ENCODE measurements at regions not wholly inside any gene's neighbourhood (a gene's known extent, or its start where the extent isn't known, plus 50 kb on each side); places are given as distances from the start of the nearest gene placed in this dataset.

DNA sequence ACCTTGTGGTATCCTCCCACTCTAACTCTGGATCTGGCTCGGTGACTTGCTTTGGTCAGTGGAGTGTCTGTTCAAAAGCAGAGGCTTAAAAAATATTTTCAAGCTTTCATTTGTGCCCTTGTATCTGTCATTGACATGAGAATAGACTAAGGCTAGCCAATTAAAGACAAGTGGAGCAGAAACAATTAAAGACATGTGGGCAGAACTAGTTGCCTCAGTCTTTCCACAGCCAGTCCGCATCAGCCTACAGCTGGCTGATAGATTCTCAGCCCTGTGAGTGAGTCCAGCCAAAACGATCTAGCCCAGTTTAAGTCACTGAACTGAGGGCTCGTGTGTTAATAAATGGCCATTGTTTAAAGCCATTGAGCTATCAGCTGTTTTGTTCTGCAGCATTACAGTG is 185.2 kb upstream of the DGKB start:
- DNase-seq (ENCODE audit: low read depth) = no peak

DNA sequence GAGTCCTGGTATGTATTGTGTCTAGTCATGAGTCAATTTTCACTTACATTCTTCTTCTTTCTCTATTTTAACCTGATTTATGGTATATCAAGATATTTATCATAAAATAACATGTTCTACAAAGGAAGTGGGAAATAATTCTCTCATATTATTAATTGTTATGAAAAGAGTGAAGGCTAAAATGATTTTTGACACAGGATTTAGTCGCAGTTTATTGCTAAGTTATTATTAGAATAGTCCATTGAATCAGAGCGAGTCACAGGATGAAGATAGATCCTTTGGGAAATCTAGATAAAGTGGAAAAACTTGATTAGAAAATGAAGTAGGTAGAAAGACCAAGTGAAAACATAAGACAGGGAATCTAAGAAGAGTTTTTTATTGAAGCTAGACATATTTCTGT is 184.3 kb upstream of the DGKB start:
- no peak overlapping the region for H3K4me3 ChIP-seq (ENCODE audit: low read depth, low read length)
- no peak for DNase-seq (ENCODE audit: low read depth)
- TF ChIP-seq, protein P1, sequence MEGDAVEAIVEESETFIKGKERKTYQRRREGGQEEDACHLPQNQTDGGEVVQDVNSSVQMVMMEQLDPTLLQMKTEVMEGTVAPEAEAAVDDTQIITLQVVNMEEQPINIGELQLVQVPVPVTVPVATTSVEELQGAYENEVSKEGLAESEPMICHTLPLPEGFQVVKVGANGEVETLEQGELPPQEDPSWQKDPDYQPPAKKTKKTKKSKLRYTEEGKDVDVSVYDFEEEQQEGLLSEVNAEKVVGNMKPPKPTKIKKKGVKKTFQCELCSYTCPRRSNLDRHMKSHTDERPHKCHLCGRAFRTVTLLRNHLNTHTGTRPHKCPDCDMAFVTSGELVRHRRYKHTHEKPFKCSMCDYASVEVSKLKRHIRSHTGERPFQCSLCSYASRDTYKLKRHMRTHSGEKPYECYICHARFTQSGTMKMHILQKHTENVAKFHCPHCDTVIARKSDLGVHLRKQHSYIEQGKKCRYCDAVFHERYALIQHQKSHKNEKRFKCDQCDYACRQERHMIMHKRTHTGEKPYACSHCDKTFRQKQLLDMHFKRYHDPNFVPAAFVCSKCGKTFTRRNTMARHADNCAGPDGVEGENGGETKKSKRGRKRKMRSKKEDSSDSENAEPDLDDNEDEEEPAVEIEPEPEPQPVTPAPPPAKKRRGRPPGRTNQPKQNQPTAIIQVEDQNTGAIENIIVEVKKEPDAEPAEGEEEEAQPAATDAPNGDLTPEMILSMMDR (IDR thresholded peaks at IDR 0.05; ENCODE audit: insufficient read depth, low read depth, low read length) = no peak

More for the DNA sequence above, 185.2 kb upstream of the DGKB start:
- TF ChIP-seq, protein P1 (IDR thresholded peaks at IDR 0.05; ENCODE audit: insufficient read depth, low read depth, low read length) = no peak
- H3K4me3 ChIP-seq (ENCODE audit: low read depth, low read length) = no peak overlapping the region

DNA sequence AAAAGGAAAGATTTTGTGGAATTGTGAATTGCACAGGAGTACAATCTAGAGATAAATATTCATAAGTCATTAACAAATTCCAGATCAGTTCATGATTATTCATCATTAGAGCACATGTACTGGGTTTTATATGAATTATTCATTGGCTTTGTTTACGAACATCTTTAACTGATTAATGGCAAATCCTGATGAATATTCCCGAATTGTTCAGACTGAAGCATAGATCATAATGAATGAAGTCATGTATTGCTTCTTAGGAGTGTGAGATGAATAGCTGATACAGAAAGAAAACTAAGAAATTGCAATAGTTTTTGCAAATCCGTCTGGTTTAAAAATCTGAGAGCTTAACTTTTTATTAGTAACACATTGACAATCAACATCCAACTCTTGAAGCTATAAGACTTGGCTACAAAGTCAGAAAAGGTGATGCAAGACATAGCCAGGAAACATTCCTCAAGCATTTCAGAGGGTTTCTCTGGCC is 183.6 kb upstream of the DGKB start:
- peak; percentile 0 for DNase-seq (ENCODE audit: low read depth)
- TF ChIP-seq, protein P1 (IDR thresholded peaks at IDR 0.05; ENCODE audit: insufficient read depth, low read depth, low read length) = no peak
- no peak overlapping the region for H3K4me3 ChIP-seq (ENCODE audit: low read depth, low read length)

DNA sequence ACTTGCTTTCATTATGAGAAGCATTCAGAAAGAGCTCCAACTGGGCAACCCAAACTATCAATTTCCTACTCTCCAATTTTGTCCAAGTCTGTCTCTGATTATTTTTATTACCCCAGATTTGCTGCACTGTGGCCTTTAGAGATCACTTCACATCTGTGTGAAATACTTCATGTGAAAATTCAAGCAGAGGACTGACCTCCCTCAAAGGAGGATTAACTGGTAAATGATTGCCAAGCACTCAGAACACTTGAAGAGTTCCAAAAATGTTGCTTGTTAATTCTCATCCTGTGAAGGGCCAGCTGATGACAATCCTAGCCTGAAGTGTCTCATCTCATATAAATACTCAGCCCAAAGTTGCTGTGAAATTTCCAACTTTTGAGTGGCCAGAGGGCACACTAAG is 182.8 kb upstream of the DGKB start:
- DNase-seq (ENCODE audit: low read depth) = no peak
- H3K4me3 ChIP-seq (ENCODE audit: low read depth, low read length) = no peak overlapping the region

DNA sequence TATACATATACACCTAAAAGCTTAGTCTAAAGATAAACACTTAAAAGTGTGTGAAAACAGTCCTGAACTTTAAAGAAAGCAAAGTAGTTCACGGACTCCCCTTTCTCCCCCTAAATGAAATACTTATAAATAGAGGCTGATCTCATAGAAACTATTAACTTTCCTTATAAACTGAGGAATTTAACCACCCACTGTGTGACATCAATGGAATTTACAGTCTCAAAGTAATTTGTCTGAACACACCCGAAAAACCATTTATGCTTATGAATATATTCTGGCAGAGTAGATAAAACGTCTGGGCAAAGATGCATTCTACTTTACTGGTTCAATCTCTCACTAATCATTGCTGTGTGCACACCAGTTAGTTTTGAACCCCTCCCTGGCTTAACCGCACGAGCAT is 181.8 kb upstream of the DGKB start:
- H3K4me3 ChIP-seq (ENCODE audit: low read depth, low read length) = no peak overlapping the region
- TF ChIP-seq, protein P1 (IDR thresholded peaks at IDR 0.05; ENCODE audit: insufficient read depth, low read depth, low read length) = no peak
- no peak for DNase-seq (ENCODE audit: low read depth)

More for the DNA sequence above, 182.8 kb upstream of the DGKB start:
- TF ChIP-seq, protein P1 (IDR thresholded peaks at IDR 0.05; ENCODE audit: insufficient read depth, low read depth, low read length) = no peak

DNA sequence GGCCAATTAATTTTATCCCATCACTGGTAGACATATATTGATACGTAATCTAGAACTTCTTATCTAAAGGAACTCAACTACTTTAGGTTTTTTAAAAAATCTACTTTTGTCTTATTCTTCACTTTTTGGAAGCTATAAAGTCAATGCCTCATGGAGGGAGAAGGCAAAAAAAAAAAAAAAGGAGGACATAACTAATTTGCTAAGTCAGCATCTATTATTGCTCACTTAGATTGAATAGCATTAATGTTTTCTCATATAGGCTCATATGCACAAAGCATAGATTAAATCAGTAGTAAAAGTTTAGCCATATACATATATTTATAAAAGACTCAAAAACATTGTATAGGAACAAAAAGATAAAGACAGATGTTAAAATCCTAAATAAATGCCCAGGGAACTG is 179.3 kb upstream of the DGKB start:
- DNase-seq (ENCODE audit: low read depth) = no peak
- H3K4me3 ChIP-seq (ENCODE audit: low read depth, low read length) = no peak overlapping the region
- TF ChIP-seq, protein P1 (IDR thresholded peaks at IDR 0.05; ENCODE audit: insufficient read depth, low read depth, low read length) = no peak

DNA sequence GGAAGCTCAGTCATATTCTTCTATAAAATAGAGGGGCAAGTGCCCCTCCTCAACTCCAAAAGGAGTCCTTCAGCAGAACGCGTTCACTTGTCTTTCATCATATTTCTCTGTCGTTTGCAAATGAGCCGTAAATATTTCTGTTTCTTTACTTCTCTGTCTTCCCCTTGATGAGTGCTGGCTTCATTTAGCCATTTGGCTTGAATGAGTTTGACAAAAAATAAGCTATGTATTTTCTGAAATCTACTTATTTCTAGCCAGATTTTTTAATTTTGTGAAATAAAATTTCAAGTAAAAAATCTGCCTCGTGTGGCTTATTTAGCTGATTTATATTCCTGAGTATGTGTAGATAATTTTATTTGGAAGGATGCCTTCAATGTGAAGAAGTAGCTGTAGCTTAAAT is 170.8 kb upstream of the DGKB start:
- no peak overlapping the region for H3K4me3 ChIP-seq (ENCODE audit: low read depth, low read length)
- DNase-seq (ENCODE audit: low read depth) = no peak
- TF ChIP-seq, protein P1 (IDR thresholded peaks at IDR 0.05; ENCODE audit: insufficient read depth, low read depth, low read length) = no peak
